Left forelimb (tissue), 1 donor: ENCODE measurements at regions not wholly inside any gene's neighbourhood (a gene's known extent, or its start where the extent isn't known, plus 50 kb on each side); places are given as distances from the start of the nearest gene placed in this dataset.
"Not testable (repeated sequence)": the region's sequence is repeated elsewhere in the genome, so short reads cannot be mapped to it uniquely, and the experiment has no call there.

Source experiments
- DNase-seq: peaks from one replicate; pipeline ENCODE4 v3.0.0-alpha.2; 2018; ENCODE audit warnings: low spot score

GRCh38 chr13:86425170-86425815 lies 626.1 kb upstream of the SLITRK6 start:
- no peak for DNase-seq

- no peak for DNase-seq
Measured at GRCh38 chr13:86426437-86426836, 627.2 kb upstream of the SLITRK6 start.

DNA sequence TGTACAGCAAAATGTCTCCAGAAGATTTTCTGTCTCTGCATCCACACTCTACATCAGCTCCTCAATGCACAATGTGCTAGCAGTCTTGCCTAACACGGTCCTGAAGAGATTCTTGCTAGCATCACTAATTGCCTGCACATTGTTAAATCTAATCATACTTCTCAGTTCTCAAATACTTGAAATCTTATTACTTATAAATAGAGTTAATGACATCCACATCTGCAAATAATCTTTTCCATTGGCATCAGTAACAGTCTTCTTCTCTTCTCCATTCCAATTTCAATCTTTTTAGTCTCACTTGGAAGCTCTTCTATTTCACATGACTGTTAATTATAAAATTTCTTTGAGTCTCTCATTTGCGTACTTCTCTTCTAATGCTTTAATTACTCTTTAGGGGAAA lies 630.5 kb upstream of the SLITRK6 start:
- DNase-seq = no peak

DNA sequence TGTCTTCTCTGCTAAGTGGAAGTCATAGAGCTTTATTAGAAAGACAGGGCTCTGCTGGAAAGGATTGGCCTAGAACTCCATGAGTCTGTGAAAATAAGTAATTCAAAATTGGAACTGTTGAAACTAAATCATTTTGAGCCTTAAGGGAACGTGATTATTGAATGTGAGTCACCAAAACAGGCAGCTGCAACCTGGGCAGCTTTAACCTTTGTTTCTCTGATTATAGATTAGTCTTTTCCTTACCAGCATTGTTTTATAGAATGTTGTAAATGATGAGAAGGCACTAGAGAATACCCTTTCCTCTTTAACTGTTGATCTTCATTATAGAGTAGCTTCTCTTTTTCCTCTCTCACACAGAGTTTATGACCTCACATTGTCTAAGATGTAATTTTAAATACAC lies 638.8 kb upstream of the SLITRK6 start:
- no peak for DNase-seq

DNA sequence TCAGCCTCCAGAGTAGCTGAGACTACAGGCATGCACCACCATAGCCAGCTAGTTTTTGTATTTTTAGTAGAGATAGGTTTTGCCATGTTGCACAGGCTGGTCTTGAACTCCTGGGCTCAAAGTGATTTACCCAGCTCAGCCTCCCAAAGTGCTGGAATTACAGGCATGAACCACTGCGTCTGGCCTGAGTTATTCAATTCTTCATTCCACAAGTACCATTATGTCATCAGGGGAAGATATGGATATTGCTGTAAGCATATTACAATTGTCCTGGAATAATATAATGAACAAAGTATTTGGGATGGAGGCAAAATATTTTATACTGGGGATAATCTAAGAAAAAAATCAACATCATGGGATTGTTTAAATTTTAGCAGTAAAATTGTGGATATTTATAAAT lies 646.0 kb upstream of the SLITRK6 start:
- no peak for DNase-seq

DNA sequence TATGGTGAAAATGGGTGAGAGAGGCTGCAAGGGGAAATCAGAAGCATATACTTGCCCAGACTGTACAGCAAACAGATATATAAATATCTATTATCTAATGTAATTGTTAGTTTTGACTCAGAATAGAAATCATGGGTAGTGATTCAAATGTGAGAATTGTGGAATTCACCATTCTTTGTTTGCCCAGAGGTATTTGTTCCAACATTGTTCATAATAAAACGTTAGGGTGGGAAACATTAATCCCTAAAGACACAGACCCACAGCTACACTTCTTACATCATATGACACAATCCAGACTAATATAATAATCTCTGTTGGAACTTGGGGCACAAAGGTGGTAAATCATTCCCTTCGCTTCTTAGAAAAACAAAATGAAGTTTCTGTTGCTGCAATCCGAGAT lies 646.5 kb upstream of the SLITRK6 start:
- DNase-seq = no peak

GRCh38 chr13:86446311-86446710 lies 647.1 kb upstream of the SLITRK6 start:
- DNase-seq = no peak

- DNase-seq = no peak
Measured at GRCh38 chr13:86447479-86447878, 648.3 kb upstream of the SLITRK6 start.

GRCh38 chr13:86462011-86462410 lies 662.8 kb upstream of the SLITRK6 start:
- no peak for DNase-seq

DNA sequence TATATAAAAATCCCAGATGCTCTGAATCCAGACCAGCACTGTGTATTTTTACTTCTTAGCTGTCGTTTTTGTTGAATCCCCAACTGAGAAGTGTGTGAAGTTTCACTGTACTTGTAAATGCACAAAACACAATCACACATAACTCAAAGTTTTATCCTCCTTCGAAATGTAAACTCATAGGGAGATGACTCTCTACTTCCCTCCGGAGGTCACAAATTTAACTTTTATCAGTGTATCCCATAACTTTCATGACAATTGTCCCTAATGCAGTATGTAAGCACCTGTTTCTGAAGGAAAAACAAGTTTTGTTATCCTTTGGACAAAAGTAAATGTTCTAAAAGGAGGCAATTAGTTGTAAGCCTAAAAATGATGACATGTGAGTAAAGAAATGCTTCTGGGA lies 665.0 kb upstream of the SLITRK6 start:
- no peak for DNase-seq

- no peak for DNase-seq
Measured at GRCh38 chr13:86474971-86475370, 675.8 kb upstream of the SLITRK6 start.

GRCh38 chr13:86476656-86477055 lies 677.4 kb upstream of the SLITRK6 start:
- no peak for DNase-seq

- DNase-seq = no peak
Measured at GRCh38 chr13:86486582-86486981, 687.4 kb upstream of the SLITRK6 start.

- DNase-seq = no peak
Measured at GRCh38 chr13:86491121-86491520, 691.9 kb upstream of the SLITRK6 start.

DNA sequence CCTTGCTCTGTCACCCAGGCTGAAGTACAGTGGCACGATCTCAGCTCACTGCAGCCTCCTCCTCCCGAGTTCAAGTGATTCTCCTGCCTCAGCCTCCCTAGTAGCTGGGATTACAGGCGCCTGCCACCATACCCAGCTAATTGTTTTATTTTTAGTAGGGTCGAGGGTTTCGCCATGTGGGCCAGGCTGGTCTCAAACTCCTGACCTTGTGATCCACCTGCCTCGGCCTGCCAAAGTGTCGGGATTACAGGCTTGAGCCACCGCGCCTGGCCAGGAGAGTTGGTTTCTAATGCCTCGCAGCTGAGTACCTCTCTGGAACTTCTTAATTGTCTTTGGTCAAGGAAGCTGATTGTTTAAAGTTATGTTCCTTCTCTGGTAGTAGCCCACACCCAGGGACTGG lies 702.7 kb upstream of the SLITRK6 start:
- DNase-seq = not testable (repeated sequence)

DNA sequence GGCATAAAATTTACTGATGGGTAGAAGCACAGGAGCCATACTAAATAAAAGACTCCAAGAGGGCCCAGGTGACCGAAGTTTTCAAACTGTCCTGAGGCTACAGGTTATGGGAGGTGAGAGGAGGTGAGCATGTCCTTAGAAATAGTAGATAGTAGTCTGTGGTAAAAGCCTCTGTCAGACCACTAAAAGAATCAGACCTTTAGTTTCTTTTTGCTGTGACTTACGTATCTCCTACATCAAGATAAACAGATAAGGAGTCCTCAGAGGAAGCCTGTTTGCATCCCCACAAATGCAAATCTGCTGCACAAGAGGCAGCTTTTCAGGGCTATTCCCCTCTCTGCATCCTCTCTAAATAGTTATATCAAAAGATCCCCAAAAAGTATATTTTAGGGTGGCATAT lies 711.6 kb upstream of the SLITRK6 start:
- no peak for DNase-seq

DNA sequence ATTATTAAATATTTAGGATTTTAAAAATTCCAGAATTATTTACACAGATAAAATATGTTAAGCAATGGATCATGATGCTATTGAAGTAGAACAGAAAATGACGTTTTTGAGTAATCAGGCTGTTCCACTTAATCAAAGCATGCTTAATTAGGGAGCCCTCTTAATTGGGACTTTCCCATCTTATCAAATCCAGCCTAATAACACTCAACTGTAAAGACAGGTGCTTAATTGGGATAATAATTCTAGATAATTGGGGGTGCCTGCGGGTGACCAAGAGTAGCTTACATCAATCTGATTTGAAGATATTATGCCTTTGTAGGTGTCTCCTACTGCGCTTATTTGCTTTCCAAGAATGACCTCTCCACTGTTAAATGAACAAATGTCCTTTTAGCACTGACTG lies 742.2 kb upstream of the SLITRK6 start:
- no peak for DNase-seq

GRCh38 chr13:86554066-86554465 lies 754.8 kb upstream of the SLITRK6 start:
- DNase-seq = no peak

- DNase-seq = no peak
Measured at GRCh38 chr13:86559901-86560300, 760.7 kb upstream of the SLITRK6 start.

- no peak for DNase-seq
Measured at GRCh38 chr13:86562866-86563265, 763.6 kb upstream of the SLITRK6 start.

GRCh38 chr13:86563308-86563707 lies 764.1 kb upstream of the SLITRK6 start:
- DNase-seq = no peak

DNA sequence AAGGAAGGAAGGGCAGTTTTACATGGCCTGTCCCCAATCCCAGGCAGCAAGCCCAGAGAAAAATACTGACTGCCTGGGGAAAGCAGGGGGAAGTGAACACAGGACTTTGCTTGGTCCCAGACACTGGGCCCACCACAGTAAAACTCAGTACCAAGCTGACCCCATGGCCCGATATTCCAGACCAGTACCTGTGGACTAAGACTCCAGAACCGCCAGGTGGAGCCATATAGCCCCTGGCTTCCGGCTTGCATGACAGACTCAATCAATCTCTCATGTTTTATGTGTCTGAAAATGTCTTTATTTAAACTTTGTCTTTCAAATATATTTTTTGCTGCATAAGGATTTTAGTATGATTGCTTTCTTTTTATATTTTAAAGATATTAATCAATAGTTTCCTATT lies 767.9 kb upstream of the SLITRK6 start:
- DNase-seq = no peak

GRCh38 chr13:86569119-86569518 lies 769.9 kb upstream of the SLITRK6 start:
- no peak for DNase-seq

- DNase-seq = no peak
Measured at GRCh38 chr13:86569974-86570373, 770.8 kb upstream of the SLITRK6 start.

- no peak for DNase-seq
Measured at GRCh38 chr13:86572115-86572514, 772.9 kb upstream of the SLITRK6 start.
